ENCODE measurements at regions not wholly inside any gene's neighbourhood (a gene's known extent, or its start where the extent isn't known, plus 50 kb on each side); places are given as distances from the start of the nearest gene placed in this dataset.

GRCh38 chr16:51757505-51757904 is 606.4 kb upstream of the SALL1 start:
- no peaks in the 10 kb centered on the region for H3K36me3 ChIP-seq
- no peak for DNase-seq (ENCODE audit: low spot score in 2 of 2)
- peaks cover 0 to 30% of the 10 kb centered on the region in 2 donors for H3K27me3 ChIP-seq
- H3K4me1 ChIP-seq: no peaks in the 10 kb centered on the region
- no peaks in the 10 kb centered on the region for H3K9me3 ChIP-seq
- H3K4me3 ChIP-seq: no peak overlapping the region
- no peak overlapping the region for H3K27ac ChIP-seq
- intact Hi-C loops (cut with DNase I; ENCODE audit: low total_unique reads): no loop called here
- TF ChIP-seq POLR2AphosphoS5 (IDR thresholded peaks at IDR 0.05) (no peak), POLR2A (IDR thresholded peaks at IDR 0.05) (no peak), CTCF (IDR thresholded peaks at IDR 0.05) (no peak)

DNA sequence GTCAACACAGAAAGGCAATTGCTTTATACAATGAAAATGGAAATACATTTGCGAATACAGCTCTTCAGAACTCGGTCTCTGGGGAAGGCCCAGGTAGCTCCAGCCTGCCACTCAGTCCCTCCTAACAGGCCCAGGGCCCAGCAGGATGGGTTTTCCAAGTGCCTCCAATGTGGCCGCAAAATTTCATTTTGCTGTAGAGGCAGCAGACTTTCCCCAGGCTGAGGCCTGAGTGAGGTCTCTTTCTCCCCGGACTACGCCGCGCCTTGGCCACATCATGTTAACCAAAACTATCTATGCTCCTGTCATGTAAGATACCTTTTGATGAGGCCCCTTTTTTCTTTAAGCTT is 606.0 kb upstream of the SALL1 start:
- intact Hi-C loops (cut with DNase I; ENCODE audit: low total_unique reads): no loop called here
- TF ChIP-seq CTCF (IDR thresholded peaks at IDR 0.05) (no peak), POLR2AphosphoS5 (IDR thresholded peaks at IDR 0.05) (no peak), POLR2A (IDR thresholded peaks at IDR 0.05) (no peak)
- DNase-seq (ENCODE audit: low spot score in 2 of 2): no peak
- H3K4me3 ChIP-seq: no peak overlapping the region
- no peaks in the 10 kb centered on the region for H3K36me3 ChIP-seq
- no peaks in the 10 kb centered on the region for H3K4me1 ChIP-seq
- H3K27ac ChIP-seq: no peak overlapping the region
- no peaks in the 10 kb centered on the region for H3K9me3 ChIP-seq
- peaks cover 0 to 34% of the 10 kb centered on the region in 2 donors for H3K27me3 ChIP-seq

DNA sequence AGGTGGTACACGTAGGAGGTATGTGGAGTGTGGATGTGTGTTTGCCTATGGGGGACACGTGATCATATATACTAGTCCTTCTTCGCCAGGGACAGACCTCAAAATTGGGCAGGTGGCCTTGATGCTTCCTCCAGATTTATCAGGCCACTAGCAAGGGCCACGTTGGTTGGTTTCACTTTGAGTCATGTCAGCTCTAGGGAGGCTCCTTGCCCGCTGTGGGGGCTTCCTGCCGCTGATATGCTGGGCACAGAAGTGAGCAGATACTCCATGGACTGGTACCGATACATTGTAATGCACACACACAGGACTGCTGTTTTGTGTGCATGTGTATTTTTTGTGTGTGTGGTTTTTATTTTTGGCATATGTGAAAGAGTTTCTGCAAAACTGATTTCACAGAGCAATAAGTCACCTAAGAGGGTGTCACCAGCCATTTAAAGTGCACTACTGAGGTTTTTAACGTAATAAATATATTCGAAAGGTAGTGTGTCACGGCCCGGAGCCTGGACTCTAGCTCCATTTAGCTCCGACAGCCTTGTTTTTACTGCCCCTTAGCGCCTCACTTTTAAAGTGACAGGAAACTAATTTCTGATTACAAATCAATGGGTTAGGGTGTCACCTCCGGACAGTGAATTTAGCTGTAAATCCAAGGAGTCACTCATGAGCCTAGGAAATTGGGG is 605.5 kb upstream of the SALL1 start:
- Histone ChIP-seq H3K27ac (no peak overlapping the region), H3K9me3 (no peaks in the 10 kb centered on the region), H3K27me3 (peaks cover 0 to 34% of the 10 kb centered on the region in 2 donors), H3K4me3 (no peak overlapping the region), H3K36me3 (no peaks in the 10 kb centered on the region), H3K4me1 (no peaks in the 10 kb centered on the region)
- DNase-seq (ENCODE audit: low spot score in 2 of 2): no peak
- no peak for TF ChIP-seq POLR2A (IDR thresholded peaks at IDR 0.05)
- no peak for TF ChIP-seq CTCF (IDR thresholded peaks at IDR 0.05)
- no peak for TF ChIP-seq POLR2AphosphoS5 (IDR thresholded peaks at IDR 0.05)
- intact Hi-C loops (cut with DNase I; ENCODE audit: low total_unique reads): no loop called here

DNA sequence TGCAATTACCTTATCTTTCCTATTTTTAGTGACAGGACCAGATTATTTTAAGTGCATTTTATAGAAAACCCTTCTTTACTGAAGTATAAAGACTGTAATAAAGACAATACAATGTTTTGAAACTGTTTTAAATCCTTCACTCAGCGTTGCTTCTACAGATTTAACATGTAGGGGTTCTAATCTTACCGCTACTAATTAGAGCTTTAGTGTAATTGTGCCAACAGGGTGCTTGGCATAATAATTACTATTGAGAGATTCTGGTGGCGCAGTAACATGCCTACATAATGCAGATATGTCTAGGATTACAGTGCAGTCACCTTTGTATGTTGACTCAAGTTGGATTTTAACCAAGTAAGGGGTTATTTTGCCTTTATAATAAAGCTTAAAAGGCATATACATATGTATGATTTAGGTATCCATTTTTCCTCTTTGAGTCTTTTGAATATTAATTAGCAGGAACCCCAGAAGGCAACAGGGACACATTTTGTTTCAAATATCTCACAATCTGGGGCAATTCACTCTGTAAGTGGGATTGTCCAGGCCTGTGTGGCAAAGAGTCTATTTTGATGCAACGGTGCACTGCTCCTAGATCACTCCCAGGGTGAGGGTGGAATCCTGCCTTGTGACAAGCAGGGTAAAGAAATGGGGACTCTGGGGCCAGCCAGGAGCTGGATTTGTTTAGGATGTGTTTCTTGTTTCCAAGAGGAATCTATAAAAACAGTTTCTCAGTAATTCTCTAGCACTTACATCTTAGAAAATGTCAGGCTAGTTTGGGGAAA is 604.7 kb upstream of the SALL1 start:
- no peak for DNase-seq (ENCODE audit: low spot score in 2 of 2)
- Histone ChIP-seq H3K36me3 (no peaks in the 10 kb centered on the region), H3K9me3 (no peaks in the 10 kb centered on the region), H3K27ac (no peak overlapping the region), H3K27me3 (peaks cover 0 to 34% of the 10 kb centered on the region in 2 donors), H3K4me3 (no peak overlapping the region), H3K4me1 (no peaks in the 10 kb centered on the region)
- TF ChIP-seq CTCF (IDR thresholded peaks at IDR 0.05) (no peak), POLR2AphosphoS5 (IDR thresholded peaks at IDR 0.05) (no peak), POLR2A (IDR thresholded peaks at IDR 0.05) (no peak)
- intact Hi-C loops (cut with DNase I; ENCODE audit: low total_unique reads): no loop called here

DNA sequence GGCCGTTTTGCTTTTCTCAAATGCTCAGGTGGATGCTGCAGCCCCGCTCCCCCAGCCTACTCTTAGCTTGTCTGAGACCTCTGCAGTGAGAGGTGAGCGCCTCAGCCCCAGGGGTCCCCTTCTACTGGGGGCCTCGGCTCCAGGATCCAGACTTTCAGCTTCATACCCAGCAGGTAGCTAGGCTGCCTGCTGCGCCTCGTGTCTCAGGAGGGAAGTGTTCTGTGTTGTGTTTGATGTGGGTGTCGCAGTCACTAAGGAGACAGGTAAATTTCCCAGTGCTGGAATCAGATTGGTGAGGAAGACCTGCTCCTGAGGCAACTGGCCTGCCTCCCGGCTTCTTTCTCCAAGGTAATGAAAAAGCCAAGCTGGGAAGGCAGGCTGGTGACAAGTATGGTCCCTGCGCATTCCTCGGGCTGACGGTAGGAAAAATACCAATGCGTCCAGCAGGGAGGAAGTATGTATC is 604.0 kb upstream of the SALL1 start:
- no peak for DNase-seq (ENCODE audit: low spot score in 2 of 2)
- TF ChIP-seq POLR2A (IDR thresholded peaks at IDR 0.05): no peak
- no peak for TF ChIP-seq CTCF (IDR thresholded peaks at IDR 0.05)
- TF ChIP-seq POLR2AphosphoS5 (IDR thresholded peaks at IDR 0.05): no peak
- H3K4me3 ChIP-seq: no peak overlapping the region
- no peaks in the 10 kb centered on the region for H3K9me3 ChIP-seq
- intact Hi-C loops (cut with DNase I; ENCODE audit: low total_unique reads): no loop called here
- no peaks in the 10 kb centered on the region for H3K36me3 ChIP-seq
- peaks cover 0 to 32% of the 10 kb centered on the region in 2 donors for H3K27me3 ChIP-seq
- no peak overlapping the region for H3K27ac ChIP-seq
- H3K4me1 ChIP-seq: no peaks in the 10 kb centered on the region

Data from breast epithelium (tissue), 4 donors.